ENCODE measurements at regions not wholly inside any gene's neighbourhood (a gene's known extent, or its start where the extent isn't known, plus 50 kb on each side); places are given as distances from the start of the nearest gene placed in this dataset.

DNA sequence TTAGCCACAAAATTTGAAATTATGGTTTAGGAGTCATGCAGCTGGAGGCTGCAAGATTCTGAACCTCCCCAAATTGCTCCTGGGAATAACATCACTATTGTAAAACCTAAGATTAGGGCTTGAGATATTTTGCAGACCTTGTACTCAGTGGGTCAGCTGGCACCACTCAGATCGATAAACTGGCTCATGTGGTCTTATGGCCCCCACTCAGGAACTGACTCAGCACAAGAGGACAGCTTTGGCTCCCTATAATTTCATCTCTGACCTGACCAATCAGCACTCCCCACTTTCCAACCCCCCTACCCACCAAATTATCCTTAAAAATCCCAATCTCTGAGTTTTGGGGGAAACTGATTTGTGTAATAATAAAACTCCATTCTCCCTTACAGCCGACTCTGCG, 161.6 kb downstream of the BRMS1L start:
- no peak for DNase-seq
- Histone ChIP-seq H3K4me1 (no peaks in the 10 kb centered on the region), H3K27ac (no peak overlapping the region), H3K9me3 (no peaks in the 10 kb centered on the region), H3K36me3 (no peaks in the 10 kb centered on the region), H3K27me3 (ENCODE audit: low read depth) (no peaks in the 10 kb centered on the region), H3K4me3 (no peak overlapping the region)
- ATAC-seq, result no peak
- intact Hi-C loops (cut with DNase I), result no loop called here
- TF ChIP-seq, protein P1, sequence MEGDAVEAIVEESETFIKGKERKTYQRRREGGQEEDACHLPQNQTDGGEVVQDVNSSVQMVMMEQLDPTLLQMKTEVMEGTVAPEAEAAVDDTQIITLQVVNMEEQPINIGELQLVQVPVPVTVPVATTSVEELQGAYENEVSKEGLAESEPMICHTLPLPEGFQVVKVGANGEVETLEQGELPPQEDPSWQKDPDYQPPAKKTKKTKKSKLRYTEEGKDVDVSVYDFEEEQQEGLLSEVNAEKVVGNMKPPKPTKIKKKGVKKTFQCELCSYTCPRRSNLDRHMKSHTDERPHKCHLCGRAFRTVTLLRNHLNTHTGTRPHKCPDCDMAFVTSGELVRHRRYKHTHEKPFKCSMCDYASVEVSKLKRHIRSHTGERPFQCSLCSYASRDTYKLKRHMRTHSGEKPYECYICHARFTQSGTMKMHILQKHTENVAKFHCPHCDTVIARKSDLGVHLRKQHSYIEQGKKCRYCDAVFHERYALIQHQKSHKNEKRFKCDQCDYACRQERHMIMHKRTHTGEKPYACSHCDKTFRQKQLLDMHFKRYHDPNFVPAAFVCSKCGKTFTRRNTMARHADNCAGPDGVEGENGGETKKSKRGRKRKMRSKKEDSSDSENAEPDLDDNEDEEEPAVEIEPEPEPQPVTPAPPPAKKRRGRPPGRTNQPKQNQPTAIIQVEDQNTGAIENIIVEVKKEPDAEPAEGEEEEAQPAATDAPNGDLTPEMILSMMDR (IDR thresholded peaks at IDR 0.05), result no peak

DNA sequence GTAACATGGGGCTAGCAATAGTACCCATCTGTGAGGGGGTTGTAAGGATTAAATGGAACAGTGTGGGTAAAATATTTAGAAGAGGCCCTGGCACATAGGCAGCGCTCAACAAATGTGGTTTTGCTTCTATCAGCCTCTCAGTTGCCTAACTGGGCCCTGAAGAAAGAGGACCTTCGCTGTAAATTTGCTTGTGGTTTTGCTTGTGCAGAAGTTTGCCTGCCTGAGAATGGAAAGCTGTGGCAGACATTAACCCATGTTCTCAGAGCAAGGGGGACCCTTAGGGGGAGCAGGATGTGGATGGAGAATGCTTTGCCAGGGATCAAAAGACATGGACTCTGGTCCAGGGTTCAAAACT, 160.1 kb downstream of the BRMS1L start:
- ATAC-seq, result no peak

DNA sequence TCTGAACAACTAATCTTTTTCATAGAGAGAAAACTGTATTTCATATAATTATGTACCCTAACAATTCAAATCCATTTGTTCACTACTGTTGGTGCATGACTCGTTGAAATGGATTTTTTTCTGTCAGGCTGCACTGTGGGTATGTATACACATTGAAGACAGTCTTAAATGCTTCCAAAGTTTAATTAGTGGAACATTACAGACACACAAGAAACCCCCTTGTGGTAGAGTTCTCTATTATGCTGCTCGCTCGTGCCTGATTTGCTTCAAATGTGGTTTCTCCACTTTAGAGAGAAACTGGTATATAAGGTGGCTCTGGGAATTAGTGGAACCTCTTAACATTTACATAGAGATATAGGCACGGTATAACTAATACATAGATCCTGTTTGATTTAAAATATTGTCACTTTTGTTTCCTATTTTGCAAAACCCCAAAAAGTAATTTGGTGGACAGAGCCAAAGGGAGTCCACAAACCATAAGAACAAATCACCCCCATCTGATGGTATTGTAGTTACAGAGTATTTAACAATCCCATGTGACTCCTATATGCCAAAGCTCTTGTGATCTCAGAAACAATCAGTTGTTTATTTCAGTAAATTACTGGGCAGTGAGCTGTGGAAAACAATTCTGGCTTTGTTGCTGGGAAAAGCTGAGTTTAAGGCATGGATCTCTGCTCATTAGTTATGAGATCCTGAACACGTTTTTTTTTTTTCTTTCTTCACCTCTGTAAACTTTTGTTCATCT, 159.5 kb downstream of the BRMS1L start:
- Histone ChIP-seq H3K9me3 (no peaks in the 10 kb centered on the region), H3K27me3 (ENCODE audit: low read depth) (no peaks in the 10 kb centered on the region), H3K27ac (no peak overlapping the region), H3K4me3 (no peak overlapping the region), H3K36me3 (no peaks in the 10 kb centered on the region), H3K4me1 (no peaks in the 10 kb centered on the region)
- TF ChIP-seq, protein P1 (IDR thresholded peaks at IDR 0.05), result no peak
- no peak for ATAC-seq
- no peak for DNase-seq
- intact Hi-C loops (cut with DNase I), result no loop called here

More for the DNA sequence above, 160.1 kb downstream of the BRMS1L start:
- H3K36me3 ChIP-seq, result no peaks in the 10 kb centered on the region
- intact Hi-C loops (cut with DNase I), result no loop called here
- no peaks in the 10 kb centered on the region for H3K27me3 ChIP-seq (ENCODE audit: low read depth)
- no peaks in the 10 kb centered on the region for H3K9me3 ChIP-seq
- TF ChIP-seq, protein P1 (IDR thresholded peaks at IDR 0.05), result no peak
- H3K4me1 ChIP-seq, result no peaks in the 10 kb centered on the region
- no peak overlapping the region for H3K4me3 ChIP-seq
- no peak overlapping the region for H3K27ac ChIP-seq
- DNase-seq, result no peak

DNA sequence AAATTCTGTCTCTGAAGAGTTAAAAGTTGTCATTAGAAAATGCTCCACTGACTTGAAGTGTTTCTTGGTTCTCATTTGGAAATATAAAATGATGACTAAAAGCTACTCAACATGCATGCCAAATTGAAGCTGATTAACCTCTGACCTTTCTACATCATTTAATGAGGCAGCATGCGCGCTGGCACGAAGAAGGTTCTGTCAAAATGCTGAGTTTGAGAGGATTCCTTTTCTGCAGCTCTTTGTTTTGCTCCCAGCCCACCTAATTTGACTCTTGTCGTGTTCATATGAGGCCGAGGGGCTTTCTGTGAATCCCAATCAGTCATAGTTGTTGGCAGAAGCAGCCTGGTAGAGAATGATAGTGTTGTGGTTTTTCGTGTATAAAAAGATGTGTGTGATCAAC, 153.4 kb downstream of the BRMS1L start:
- DNase-seq, result no peak
- no peak for ATAC-seq
- Histone ChIP-seq H3K27ac (no peak overlapping the region), H3K9me3 (no peaks in the 10 kb centered on the region), H3K27me3 (ENCODE audit: low read depth) (no peaks in the 10 kb centered on the region), H3K4me3 (no peak overlapping the region), H3K36me3 (no peaks in the 10 kb centered on the region), H3K4me1 (no peaks in the 10 kb centered on the region)
- intact Hi-C loops (cut with DNase I), result no loop called here
- TF ChIP-seq, protein P1 (IDR thresholded peaks at IDR 0.05), result no peak

DNA sequence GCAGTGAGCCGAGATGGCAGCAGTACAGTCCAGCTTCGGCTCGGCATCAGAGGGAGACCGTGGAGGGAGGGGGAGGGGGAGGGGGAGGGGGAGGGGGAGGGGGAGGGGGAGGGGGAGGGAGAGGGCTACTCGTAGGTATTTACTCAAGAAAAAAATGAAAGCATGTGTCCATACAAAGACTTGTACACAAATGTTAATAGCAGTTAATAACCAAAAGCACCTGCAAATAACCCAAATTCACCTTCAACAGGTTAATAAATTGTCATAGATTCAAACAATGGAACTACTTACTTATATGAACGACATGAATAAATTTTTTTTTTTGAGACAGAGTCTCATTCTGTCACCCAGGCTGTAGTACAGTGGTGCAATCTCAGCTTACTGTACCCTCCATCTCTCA, 152.4 kb downstream of the BRMS1L start:
- H3K27ac ChIP-seq, result no peak overlapping the region
- H3K4me3 ChIP-seq, result no peak overlapping the region
- H3K9me3 ChIP-seq, result no peaks in the 10 kb centered on the region
- H3K36me3 ChIP-seq, result no peaks in the 10 kb centered on the region
- intact Hi-C loops (cut with DNase I), result no loop called here
- TF ChIP-seq, protein P1 (IDR thresholded peaks at IDR 0.05), result no peak
- DNase-seq, result no peak
- no peaks in the 10 kb centered on the region for H3K4me1 ChIP-seq
- H3K27me3 ChIP-seq (ENCODE audit: low read depth), result no peaks in the 10 kb centered on the region
- ATAC-seq, result no peak
